Jurkat, Clone E6-1 (cell line): ENCODE measurements at regions not wholly inside any gene's neighbourhood (a gene's known extent, or its start where the extent isn't known, plus 50 kb on each side); places are given as distances from the start of the nearest gene placed in this dataset.
"Not testable (repeated sequence)": the region's sequence is repeated elsewhere in the genome, so short reads cannot be mapped to it uniquely, and the experiment has no call there.

Experiments used
- DNase-seq: peaks from one replicate; pipeline ENCODE4 v3.0.0-alpha.2; 2011; ENCODE audit warnings: low read depth, low spot score
- H3K4me3 ChIP-seq: 2 replicates; pipeline ENCODE4 v1.5.1; 2011; ENCODE audit warnings: mild to moderate bottlenecking, low read length, control low read depth, moderate library complexity

- H3K4me3 ChIP-seq, result no peak overlapping the region
- peak; percentile 35 for DNase-seq
Observed at GRCh38 chr12:131642101-131642540, 68.8 kb upstream of the SFSWAP start.

GRCh38 chr12:131642771-131643170, 68.1 kb upstream of the SFSWAP start:
- no peak overlapping the region for H3K4me3 ChIP-seq
- no peak for DNase-seq

GRCh38 chr12:131643631-131644452, 67.0 kb upstream of the SFSWAP start:
- no peak overlapping the region for H3K4me3 ChIP-seq
- no peak for DNase-seq

- H3K4me3 ChIP-seq, result no peak overlapping the region
- no peak for DNase-seq
Observed at GRCh38 chr12:131644481-131644880, 66.4 kb upstream of the SFSWAP start.

GRCh38 chr12:131644917-131645316, 66.0 kb upstream of the SFSWAP start:
- DNase-seq, H3K4me3 ChIP-seq: not testable (repeated sequence)

GRCh38 chr12:131645557-131645956, 65.3 kb upstream of the SFSWAP start:
- not testable (repeated sequence) for DNase-seq, H3K4me3 ChIP-seq

- DNase-seq, H3K4me3 ChIP-seq: not testable (repeated sequence)
Observed at GRCh38 chr12:131646444-131646843, 64.4 kb upstream of the SFSWAP start.

GRCh38 chr12:131647667-131648066, 63.2 kb upstream of the SFSWAP start:
- DNase-seq, result no peak
- H3K4me3 ChIP-seq, result no peak overlapping the region

GRCh38 chr12:131655469-131656174, 55.3 kb upstream of the SFSWAP start:
- not testable (repeated sequence) for H3K4me3 ChIP-seq, DNase-seq

- not testable (repeated sequence) for H3K4me3 ChIP-seq, DNase-seq
Observed at GRCh38 chr12:131656796-131657195, 54.1 kb upstream of the SFSWAP start.

- not testable (repeated sequence) for H3K4me3 ChIP-seq, DNase-seq
Observed at GRCh38 chr12:131658605-131659004, 52.3 kb upstream of the SFSWAP start.

- H3K4me3 ChIP-seq, DNase-seq: not testable (repeated sequence)
Observed at GRCh38 chr12:131659484-131659883, 51.4 kb upstream of the SFSWAP start.

GRCh38 chr12:131659976-131660375, 50.9 kb upstream of the SFSWAP start:
- not testable (repeated sequence) for H3K4me3 ChIP-seq, DNase-seq

GRCh38 chr12:131660401-131660800, 50.5 kb upstream of the SFSWAP start:
- DNase-seq, H3K4me3 ChIP-seq: not testable (repeated sequence)
